HL-60 (cell line): ENCODE measurements at regions not wholly inside any gene's neighbourhood (a gene's known extent, or its start where the extent isn't known, plus 50 kb on each side); places are given as distances from the start of the nearest gene placed in this dataset.

Source experiments
- CTCF ChIP-seq: IDR thresholded peaks from one replicate; pipeline ENCODE4 v1.5.1; 2011; ENCODE audit warnings: low read length, control low read depth, inconsistent platforms; ENCODE audit not compliant: insufficient read depth
- GABPA ChIP-seq: IDR thresholded peaks from 2 replicates; pipeline ENCODE4 v1.6.1; 2012; ENCODE audit warnings: low read depth
- POLR2AphosphoS5 ChIP-seq: IDR thresholded peaks from 2 replicates; pipeline ENCODE4 v1.6.1; 2012; ENCODE audit warnings: low read depth
- REST ChIP-seq: IDR thresholded peaks from 2 replicates; pipeline ENCODE4 v1.6.1; 2012; ENCODE audit warnings: low read depth; ENCODE audit not compliant: insufficient replicate concordance
- SPI1 ChIP-seq: IDR thresholded peaks from 2 replicates; pipeline ENCODE4 v1.6.1; 2012; ENCODE audit warnings: low read depth, mild to moderate bottlenecking, borderline replicate concordance

GRCh38 chr2:82013641-82014040 is 1709.1 kb upstream of the LRRTM1 start:
- TF ChIP-seq CTCF: no peak
- no peak for TF ChIP-seq REST
- TF ChIP-seq POLR2AphosphoS5: no peak
- no peak for TF ChIP-seq GABPA
- TF ChIP-seq SPI1: no peak
